GM19351 (cell line): ENCODE measurements at regions not wholly inside any gene's neighbourhood (a gene's known extent, or its start where the extent isn't known, plus 50 kb on each side); places are given as distances from the start of the nearest gene placed in this dataset.
"Not testable (repeated sequence)": the region's sequence is repeated elsewhere in the genome, so short reads cannot be mapped to it uniquely, and the experiment has no call there.

Source experiments
- ATAC-seq: cut with Tn5 transposase; IDR thresholded peaks from one replicate; pipeline ENCODE4 v1.9.1; 2021; ENCODE audit warnings: mild to moderate bottlenecking, moderate library complexity; ENCODE audit not compliant: unreplicated experiment

DNA sequence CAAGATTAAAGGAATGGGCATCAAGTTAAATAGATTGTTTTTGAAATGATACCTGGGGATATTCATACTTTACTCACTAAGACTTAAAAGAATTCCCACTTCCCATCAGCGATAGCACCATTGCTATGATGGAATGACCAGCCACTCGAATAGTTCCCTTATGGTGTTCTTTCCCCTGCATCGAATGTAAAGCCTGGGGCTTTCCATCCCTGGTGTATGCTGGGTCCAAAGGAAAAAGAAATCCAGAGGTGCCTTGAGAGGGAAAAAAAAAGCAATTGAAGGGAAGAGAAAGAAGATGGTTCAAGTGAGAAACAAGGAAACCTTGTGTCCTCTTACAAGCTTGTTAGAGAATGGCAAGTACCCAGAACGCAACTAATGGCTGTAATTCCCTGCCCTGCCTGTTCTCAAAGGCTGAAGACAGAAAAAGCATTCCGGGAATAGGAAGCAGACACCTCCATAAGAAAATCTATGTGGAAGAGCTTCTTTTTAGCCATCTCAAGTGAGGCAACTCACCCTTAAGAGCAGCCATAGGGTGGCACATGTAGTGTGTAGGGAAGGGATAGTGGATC is 351.1 kb upstream of the DAB2 start:
- no peak for ATAC-seq

- ATAC-seq: no peak
Observed at GRCh38 chr5:39775086-39775796, 350.5 kb upstream of the DAB2 start.

DNA sequence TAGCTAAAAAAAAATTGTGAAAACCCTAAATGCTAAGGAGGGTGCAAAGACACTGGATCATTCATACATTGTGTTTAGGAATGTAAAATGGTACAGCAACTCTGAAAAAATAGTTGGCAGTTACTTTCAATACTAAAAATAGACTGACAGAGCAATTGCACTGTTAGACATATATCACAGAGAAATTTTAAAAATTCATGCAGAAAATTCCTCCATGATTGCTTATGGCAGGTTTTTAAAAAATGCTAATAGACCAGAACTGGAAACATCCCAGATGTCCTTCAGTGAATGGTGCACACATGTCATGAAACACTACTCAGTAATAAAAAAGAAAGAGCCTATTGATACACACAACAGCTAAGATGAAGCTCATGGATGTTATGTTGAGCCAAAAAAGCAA is 349.8 kb upstream of the DAB2 start:
- no peak for ATAC-seq

GRCh38 chr5:39772307-39772706 is 347.5 kb upstream of the DAB2 start:
- ATAC-seq: no peak

- no peak for ATAC-seq
Observed at GRCh38 chr5:39767916-39768315, 343.1 kb upstream of the DAB2 start.

- ATAC-seq: no peak
Observed at GRCh38 chr5:39765366-39765765, 340.6 kb upstream of the DAB2 start.

DNA sequence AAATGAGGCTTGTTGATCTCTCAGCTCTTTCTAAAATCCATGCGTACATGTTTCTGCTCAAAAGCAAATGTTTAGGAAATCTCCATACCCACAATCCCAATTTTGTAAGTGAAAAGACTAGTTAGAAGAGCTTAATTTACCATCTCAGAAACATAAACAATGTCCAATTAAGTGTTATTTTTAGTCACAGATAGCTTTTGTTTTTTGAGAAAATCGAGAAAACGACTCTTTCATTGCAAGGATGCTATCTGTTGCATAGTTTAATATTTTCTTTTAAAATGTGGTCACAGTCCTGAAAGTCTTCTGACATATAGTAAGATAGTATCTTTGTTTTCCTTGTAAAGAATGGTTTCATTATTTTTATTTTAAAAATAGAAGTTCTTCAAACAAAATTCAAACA is 338.0 kb upstream of the DAB2 start:
- ATAC-seq: no peak

- no peak for ATAC-seq
Observed at GRCh38 chr5:39761199-39761950, 336.6 kb upstream of the DAB2 start.

- no peak for ATAC-seq
Observed at GRCh38 chr5:39760385-39761198, 335.8 kb upstream of the DAB2 start.

DNA sequence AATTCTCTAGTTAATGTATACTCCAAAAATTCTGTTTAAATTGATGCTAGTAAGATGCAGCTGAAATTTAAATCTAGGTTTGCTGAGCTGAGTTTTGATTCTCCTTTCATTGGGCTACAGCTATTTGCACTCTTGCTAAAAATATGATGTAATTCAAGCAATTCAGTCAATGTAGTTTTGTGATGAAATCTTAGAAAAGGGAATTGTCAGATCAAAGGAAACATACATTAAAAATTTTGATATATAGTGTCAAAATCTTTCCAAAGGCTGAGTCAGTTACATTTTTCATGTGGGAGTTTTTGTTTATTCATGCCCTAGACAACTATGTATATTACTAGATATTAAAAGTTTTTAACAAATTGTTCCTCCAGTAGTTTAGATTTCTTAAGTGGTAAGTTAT is 334.9 kb upstream of the DAB2 start:
- peak; percentile 28 for ATAC-seq

DNA sequence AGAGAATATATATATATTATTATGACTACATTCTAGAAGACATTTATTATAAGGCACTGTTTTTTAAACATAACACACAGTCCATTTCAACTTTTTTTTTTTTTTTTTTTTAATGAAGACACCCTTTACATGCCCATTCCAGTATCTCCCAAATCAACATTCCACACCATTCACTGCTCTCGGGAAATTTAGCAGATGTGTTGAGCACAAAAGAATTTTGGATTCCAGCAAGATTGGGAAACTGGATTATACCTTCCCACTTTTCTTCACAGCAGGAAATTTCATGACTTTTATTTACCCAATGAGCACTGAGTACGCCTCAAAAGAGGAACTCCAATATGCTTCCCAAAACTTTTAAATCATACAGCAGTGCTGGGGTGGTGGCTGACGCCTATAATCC is 333.6 kb upstream of the DAB2 start:
- ATAC-seq: no peak

GRCh38 chr5:39757131-39757530 is 332.4 kb upstream of the DAB2 start:
- ATAC-seq: no peak

GRCh38 chr5:39755986-39756385 is 331.2 kb upstream of the DAB2 start:
- ATAC-seq: no peak

- no peak for ATAC-seq
Observed at GRCh38 chr5:39755452-39755851, 330.7 kb upstream of the DAB2 start.

DNA sequence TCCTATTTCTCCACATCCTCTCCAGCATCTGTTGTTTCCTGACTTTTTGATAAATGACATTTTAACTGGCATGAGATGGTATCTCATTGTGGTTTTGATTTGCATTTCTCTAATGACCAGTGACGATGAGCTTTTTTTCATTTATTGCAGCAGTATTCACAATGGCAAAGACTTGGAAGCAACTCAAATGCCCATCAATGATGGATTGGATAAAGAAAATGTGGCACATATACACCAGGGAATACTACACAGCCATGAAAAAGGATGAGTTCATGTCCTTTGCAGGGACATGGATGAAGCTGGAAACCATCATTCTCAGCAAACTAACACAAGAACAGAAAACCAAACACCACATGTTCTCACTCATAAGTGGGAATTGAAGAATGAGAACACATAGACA is 329.0 kb upstream of the DAB2 start:
- ATAC-seq: not testable (repeated sequence)

- no peak for ATAC-seq
Observed at GRCh38 chr5:39750661-39751060, 325.9 kb upstream of the DAB2 start.

- ATAC-seq: no peak
Observed at GRCh38 chr5:39742916-39743315, 318.1 kb upstream of the DAB2 start.

DNA sequence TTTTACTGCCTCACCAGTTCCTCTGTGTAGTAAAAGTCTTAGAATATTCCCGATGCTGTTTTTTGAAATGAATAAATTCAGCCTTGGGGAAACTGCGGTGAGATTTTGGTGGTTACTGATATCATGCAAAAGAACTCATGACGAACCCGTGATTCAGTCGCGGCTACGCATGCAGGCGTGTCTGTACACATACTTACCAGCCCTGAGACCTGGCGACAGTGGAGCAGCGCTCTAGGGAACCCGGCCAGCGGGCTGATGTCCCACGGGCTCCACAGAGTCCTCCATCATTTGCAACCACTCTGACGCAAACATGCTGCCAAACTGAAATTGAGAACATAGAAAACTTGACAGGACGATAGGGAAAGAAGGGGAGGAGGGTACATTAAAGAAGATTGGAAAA is 315.6 kb upstream of the DAB2 start:
- ATAC-seq: no peak

DNA sequence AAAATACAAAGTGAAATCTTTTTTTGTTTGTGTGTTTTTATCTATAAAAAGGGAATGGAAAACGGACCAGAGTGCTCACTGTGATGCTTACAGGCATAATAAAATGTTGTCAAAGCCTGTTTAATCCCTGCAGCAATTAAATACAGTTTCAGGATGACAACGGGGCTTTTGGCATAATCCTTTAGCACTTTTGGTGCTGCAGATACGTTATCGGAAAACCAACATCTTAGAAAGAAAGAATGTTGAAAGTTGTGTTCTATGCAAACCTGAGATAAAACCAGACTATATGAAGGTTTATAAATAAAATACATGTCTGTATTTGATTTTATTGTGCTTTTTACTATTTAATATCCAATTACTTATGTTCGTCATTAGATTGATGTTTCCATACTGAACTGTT is 307.4 kb upstream of the DAB2 start:
- no peak for ATAC-seq

DNA sequence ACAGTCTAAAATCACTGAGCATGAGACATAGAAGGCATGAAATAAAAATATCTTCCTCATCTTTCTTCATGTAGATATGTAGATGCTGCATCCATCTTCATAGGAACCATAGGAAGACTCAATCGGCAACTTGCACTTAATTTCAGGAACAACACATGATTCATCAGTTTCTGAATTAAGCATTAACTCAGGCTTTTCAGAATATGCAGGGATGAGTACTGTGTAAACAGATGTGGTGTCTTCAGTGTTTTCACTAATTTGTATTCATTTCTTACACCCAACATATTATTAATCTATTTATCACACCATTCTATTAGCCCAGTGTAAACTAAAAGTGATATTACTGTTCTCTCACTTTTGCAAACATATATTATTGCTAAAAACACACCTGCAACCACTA is 305.9 kb upstream of the DAB2 start:
- ATAC-seq: no peak

DNA sequence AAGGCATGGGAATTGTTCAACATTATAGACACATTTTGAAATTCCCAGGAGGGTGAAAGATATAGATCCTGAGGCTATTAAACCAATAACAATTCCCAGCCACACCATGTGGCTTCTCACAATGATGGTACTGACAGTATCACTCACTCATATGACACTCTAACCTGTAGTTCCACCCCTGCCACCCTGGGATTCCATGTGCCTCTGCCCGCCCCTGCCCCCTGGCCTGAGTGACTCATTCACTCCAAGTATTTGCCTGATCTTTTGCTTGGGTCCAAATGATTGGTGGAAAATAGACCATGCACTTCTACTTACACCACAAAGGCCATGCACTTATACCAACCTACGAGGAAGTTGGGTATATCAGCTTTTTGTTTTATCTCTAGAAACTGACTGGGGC is 305.2 kb upstream of the DAB2 start:
- no peak for ATAC-seq
